ENCODE measurements at regions not wholly inside any gene's neighbourhood (a gene's known extent, or its start where the extent isn't known, plus 50 kb on each side); places are given as distances from the start of the nearest gene placed in this dataset.

DNA sequence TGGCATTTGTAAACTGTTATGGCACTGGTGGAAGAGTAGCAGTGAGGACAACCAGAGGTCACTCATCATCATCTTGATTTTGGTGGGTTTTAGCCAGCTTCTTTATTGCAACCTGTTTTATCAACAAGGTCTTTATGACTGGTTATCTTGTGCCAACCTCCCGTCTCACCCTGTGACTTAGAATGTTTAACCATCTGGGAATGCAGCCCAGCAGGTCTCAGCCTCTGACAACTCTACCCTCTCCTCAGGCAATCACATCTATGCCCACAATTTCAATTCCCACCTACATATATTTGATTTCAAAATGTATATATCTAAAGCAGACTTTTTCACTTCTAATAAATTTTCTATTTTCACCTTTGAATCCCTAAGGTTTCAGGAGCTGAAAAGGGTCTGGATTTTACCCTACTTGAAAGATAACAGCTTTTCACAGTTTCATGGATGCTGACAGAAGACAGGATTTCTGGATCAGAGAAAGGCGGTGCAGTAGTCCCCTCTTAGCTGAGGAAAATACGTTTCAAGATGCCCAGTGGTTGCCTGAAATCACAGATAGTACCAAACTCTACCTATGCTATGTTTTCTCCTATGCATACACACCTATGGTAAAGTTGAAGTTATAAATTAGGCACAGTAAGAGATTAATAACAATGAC lies 1171.8 kb downstream of the DIAPH3 start:
- WGBS: 94% methylated on average over 3 of the region's 3 CpGs
- Histone ChIP-seq H3K9me3 (ENCODE audit: insufficient read depth, low read depth, low read length) (no peaks in the 10 kb centered on the region), H3K36me3 (ENCODE audit: insufficient read depth, low read length) (no peaks in the 10 kb centered on the region), H3K27ac (ENCODE audit: low read depth, low read length) (no peak overlapping the region), H3K4me1 (ENCODE audit: insufficient read depth, low read length) (no peaks in the 10 kb centered on the region), H3K27me3 (ENCODE audit: insufficient read depth, low read length) (no peaks in the 10 kb centered on the region), H3K4me3 (ENCODE audit: low read length) (no peak overlapping the region), H3K9ac (ENCODE audit: low read depth, low read length) (no peak overlapping the region)

DNA sequence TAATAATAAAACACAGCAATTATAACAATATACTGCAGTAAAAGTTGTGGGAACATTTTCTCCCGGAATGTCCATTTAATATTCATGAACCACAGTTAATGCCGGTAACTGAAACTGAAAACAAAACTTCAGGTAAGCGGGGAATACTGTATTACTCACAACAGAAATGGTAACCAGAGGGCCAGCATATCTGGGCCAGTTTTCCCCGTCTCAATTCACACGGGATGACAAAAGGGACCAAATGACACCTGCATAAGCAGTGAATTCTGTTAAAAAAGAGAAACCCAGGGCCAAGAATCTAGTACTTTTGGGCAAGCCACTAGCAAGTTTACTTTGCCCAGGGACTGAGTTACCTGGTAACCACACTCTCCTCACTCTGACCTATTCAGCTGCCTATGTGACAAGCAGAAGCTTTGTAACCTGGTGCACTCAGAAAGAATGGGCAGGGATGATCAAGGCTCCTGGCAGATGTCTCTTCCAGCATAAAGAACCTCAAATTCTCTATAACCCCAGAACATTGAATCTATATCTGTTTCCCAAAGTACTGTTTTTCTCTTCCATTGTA lies 1171.2 kb downstream of the DIAPH3 start:
- H3K4me1 ChIP-seq (ENCODE audit: insufficient read depth, low read length): no peaks in the 10 kb centered on the region
- H3K9me3 ChIP-seq (ENCODE audit: insufficient read depth, low read depth, low read length): no peaks in the 10 kb centered on the region
- no peaks in the 10 kb centered on the region for H3K27me3 ChIP-seq (ENCODE audit: insufficient read depth, low read length)
- H3K36me3 ChIP-seq (ENCODE audit: insufficient read depth, low read length): no peaks in the 10 kb centered on the region
- H3K27ac ChIP-seq (ENCODE audit: low read depth, low read length): no peak overlapping the region
- H3K9ac ChIP-seq (ENCODE audit: low read depth, low read length): no peak overlapping the region
- WGBS: 94% methylated on average over 5 of the region's 5 CpGs
- no peak overlapping the region for H3K4me3 ChIP-seq (ENCODE audit: low read length)

DNA sequence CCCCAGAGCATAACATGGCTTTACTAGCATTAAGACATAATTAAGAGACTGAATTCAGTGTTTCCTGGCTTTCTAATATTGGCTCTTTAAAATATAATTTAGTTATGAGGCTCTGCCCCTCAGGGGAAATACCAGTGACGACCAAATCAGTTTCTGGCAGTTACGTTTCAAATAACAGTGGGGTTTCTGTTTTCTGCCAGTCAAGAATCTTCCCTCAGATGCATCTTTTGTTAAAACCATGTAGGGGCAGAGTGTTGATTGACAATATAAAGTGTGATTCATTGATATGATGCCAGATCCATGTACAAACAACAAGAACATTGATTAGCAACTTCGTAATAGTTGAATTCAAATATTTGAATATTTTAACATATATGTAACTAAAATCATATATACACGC lies 1169.7 kb downstream of the DIAPH3 start:
- Histone ChIP-seq H3K27ac (ENCODE audit: low read depth, low read length) (no peak overlapping the region), H3K9ac (ENCODE audit: low read depth, low read length) (no peak overlapping the region)
- WGBS: 86% methylated on average over 3 of the region's 4 CpGs

DNA sequence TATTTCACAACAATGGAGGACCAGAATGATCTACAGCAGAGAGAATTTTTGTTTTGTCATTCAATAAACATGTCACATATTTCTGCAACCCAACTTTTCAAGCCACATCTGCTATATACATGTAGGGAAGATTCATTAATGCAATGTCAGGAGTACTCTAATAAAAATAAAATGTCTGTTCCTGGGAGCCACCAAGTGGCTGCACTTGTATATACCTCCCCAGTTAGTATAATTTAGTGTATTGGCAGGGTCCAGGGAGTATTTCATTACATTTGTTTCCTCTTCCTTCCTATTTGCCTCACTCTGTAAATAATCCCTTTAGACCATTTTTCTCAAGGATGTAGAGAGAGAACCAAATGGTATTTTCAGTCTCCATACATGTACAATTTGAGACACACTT lies 1169.0 kb downstream of the DIAPH3 start:
- no peaks in the 10 kb centered on the region for H3K4me1 ChIP-seq (ENCODE audit: insufficient read depth, low read length)

More for the DNA sequence above, 1169.7 kb downstream of the DIAPH3 start:
- Histone ChIP-seq H3K36me3 (ENCODE audit: insufficient read depth, low read length) (no peaks in the 10 kb centered on the region), H3K27me3 (ENCODE audit: insufficient read depth, low read length) (no peaks in the 10 kb centered on the region), H3K9me3 (ENCODE audit: insufficient read depth, low read depth, low read length) (no peaks in the 10 kb centered on the region), H3K4me3 (ENCODE audit: low read length) (no peak overlapping the region), H3K4me1 (ENCODE audit: insufficient read depth, low read length) (no peaks in the 10 kb centered on the region)

DNA sequence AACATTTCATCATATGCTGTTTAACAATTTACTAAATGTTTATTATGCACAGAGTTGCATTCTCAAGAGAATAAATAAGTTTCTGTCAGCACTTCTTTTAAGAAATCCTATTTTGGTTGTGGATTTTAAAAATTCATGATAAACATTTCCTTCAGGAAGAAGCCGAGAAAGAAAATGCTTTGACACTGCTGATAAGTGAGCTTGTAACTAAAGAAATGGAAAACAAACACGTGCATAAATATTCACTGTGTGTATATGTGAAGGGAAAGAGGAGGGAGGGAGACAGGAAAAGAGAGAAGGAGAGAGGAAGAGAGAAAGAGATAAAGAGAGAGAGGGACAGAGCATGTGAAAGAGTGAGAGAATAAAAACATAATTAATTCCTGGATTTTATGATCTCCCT lies 1165.0 kb downstream of the DIAPH3 start:
- H3K27ac ChIP-seq (ENCODE audit: low read depth, low read length): no peak overlapping the region
- H3K4me1 ChIP-seq (ENCODE audit: insufficient read depth, low read length): no peaks in the 10 kb centered on the region
- no peak overlapping the region for H3K9ac ChIP-seq (ENCODE audit: low read depth, low read length)
- no peaks in the 10 kb centered on the region for H3K36me3 ChIP-seq (ENCODE audit: insufficient read depth, low read length)
- WGBS: 86% methylated on average over 2 of the region's 2 CpGs
- no peak overlapping the region for H3K4me3 ChIP-seq (ENCODE audit: low read length)
- H3K27me3 ChIP-seq (ENCODE audit: insufficient read depth, low read length): no peaks in the 10 kb centered on the region
- H3K9me3 ChIP-seq (ENCODE audit: insufficient read depth, low read depth, low read length): no peaks in the 10 kb centered on the region

More for the DNA sequence above, 1169.0 kb downstream of the DIAPH3 start:
- Histone ChIP-seq H3K9me3 (ENCODE audit: insufficient read depth, low read depth, low read length) (no peaks in the 10 kb centered on the region), H3K27ac (ENCODE audit: low read depth, low read length) (no peak overlapping the region), H3K27me3 (ENCODE audit: insufficient read depth, low read length) (no peaks in the 10 kb centered on the region), H3K4me3 (ENCODE audit: low read length) (no peak overlapping the region), H3K36me3 (ENCODE audit: insufficient read depth, low read length) (no peaks in the 10 kb centered on the region), H3K9ac (ENCODE audit: low read depth, low read length) (no peak overlapping the region)

GRCh38 chr13:58999851-59000250 lies 1163.9 kb downstream of the DIAPH3 start:
- Histone ChIP-seq H3K27me3 (ENCODE audit: insufficient read depth, low read length) (no peaks in the 10 kb centered on the region), H3K36me3 (ENCODE audit: insufficient read depth, low read length) (no peaks in the 10 kb centered on the region), H3K9me3 (ENCODE audit: insufficient read depth, low read depth, low read length) (no peaks in the 10 kb centered on the region), H3K27ac (ENCODE audit: low read depth, low read length) (no peak overlapping the region), H3K4me1 (ENCODE audit: insufficient read depth, low read length) (no peaks in the 10 kb centered on the region), H3K4me3 (ENCODE audit: low read length) (no peak overlapping the region), H3K9ac (ENCODE audit: low read depth, low read length) (no peak overlapping the region)
- WGBS: 96% methylated on average over 2 of the region's 2 CpGs

GRCh38 chr13:59000770-59001169 lies 1163.0 kb downstream of the DIAPH3 start:
- H3K27ac ChIP-seq (ENCODE audit: low read depth, low read length): no peak overlapping the region
- H3K9me3 ChIP-seq (ENCODE audit: insufficient read depth, low read depth, low read length): no peaks in the 10 kb centered on the region
- no peak overlapping the region for H3K9ac ChIP-seq (ENCODE audit: low read depth, low read length)
- H3K36me3 ChIP-seq (ENCODE audit: insufficient read depth, low read length): no peaks in the 10 kb centered on the region
- no peaks in the 10 kb centered on the region for H3K27me3 ChIP-seq (ENCODE audit: insufficient read depth, low read length)
- H3K4me1 ChIP-seq (ENCODE audit: insufficient read depth, low read length): no peaks in the 10 kb centered on the region
- no peak overlapping the region for H3K4me3 ChIP-seq (ENCODE audit: low read length)

GRCh38 chr13:59012731-59013130 lies 1151.0 kb downstream of the DIAPH3 start:
- Histone ChIP-seq H3K36me3 (ENCODE audit: insufficient read depth, low read length) (no peaks in the 10 kb centered on the region), H3K9me3 (ENCODE audit: insufficient read depth, low read depth, low read length) (no peaks in the 10 kb centered on the region), H3K4me1 (ENCODE audit: insufficient read depth, low read length) (no peaks in the 10 kb centered on the region), H3K27ac (ENCODE audit: low read depth, low read length) (no peak overlapping the region), H3K4me3 (ENCODE audit: low read length) (no peak overlapping the region), H3K9ac (ENCODE audit: low read depth, low read length) (no peak overlapping the region), H3K27me3 (ENCODE audit: insufficient read depth, low read length) (no peaks in the 10 kb centered on the region)
- 84% methylated on average over 11 of the region's 11 CpGs for WGBS

DNA sequence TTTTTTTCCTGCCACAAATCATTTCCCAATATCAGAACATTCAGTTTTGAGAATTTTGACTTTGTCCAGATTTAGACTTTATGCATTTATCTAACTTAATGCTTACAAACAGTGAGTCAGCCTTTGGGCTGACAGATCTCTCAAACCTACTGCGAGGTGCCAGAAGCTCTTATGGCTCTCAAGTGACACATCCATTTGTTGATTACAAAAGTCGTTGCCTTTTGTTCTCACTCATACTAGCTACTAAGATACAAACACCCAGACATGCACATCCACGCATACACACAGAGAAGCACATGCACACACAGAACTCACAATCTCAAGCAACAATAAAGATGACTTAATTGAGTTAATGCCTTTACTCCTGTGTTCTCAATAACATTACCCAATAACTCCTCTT lies 1147.5 kb downstream of the DIAPH3 start:
- H3K27me3 ChIP-seq (ENCODE audit: insufficient read depth, low read length): no peaks in the 10 kb centered on the region
- 91% methylated on average over 3 of the region's 3 CpGs for WGBS
- no peak overlapping the region for H3K9ac ChIP-seq (ENCODE audit: low read depth, low read length)
- H3K4me1 ChIP-seq (ENCODE audit: insufficient read depth, low read length): peaks cover 8% of the 10 kb centered on the region
- no peaks in the 10 kb centered on the region for H3K36me3 ChIP-seq (ENCODE audit: insufficient read depth, low read length)
- no peak overlapping the region for H3K4me3 ChIP-seq (ENCODE audit: low read length)
- no peak overlapping the region for H3K27ac ChIP-seq (ENCODE audit: low read depth, low read length)
- no peaks in the 10 kb centered on the region for H3K9me3 ChIP-seq (ENCODE audit: insufficient read depth, low read depth, low read length)

GRCh38 chr13:59024434-59024833 lies 1139.3 kb downstream of the DIAPH3 start:
- Histone ChIP-seq H3K9ac (ENCODE audit: low read depth, low read length) (no peak overlapping the region), H3K9me3 (ENCODE audit: insufficient read depth, low read depth, low read length) (no peaks in the 10 kb centered on the region), H3K36me3 (ENCODE audit: insufficient read depth, low read length) (no peaks in the 10 kb centered on the region), H3K4me3 (ENCODE audit: low read length) (no peak overlapping the region), H3K4me1 (ENCODE audit: insufficient read depth, low read length) (no peaks in the 10 kb centered on the region), H3K27ac (ENCODE audit: low read depth, low read length) (no peak overlapping the region), H3K27me3 (ENCODE audit: insufficient read depth, low read length) (no peaks in the 10 kb centered on the region)
- 81% methylated on average over 2 of the region's 3 CpGs for WGBS

DNA sequence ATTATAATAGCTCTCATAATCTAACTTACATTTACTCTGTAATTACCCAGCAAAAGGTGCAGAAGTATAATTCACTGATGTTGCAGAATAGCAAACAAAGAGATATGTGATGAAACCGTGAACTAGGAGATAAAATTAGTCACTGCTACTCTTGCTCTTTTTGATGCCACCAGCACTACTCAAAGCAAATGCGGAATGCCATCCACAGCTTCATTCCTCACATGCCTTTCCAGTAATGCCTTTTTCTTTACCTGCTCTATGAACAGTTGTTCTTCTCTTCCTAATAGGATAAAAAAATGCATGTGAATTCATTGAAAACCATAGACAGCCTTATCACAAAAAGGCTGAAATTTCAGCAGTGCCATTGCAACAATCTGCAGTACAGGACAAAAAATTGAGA lies 1129.5 kb downstream of the DIAPH3 start:
- no peak overlapping the region for H3K27ac ChIP-seq (ENCODE audit: low read depth, low read length)
- no peaks in the 10 kb centered on the region for H3K36me3 ChIP-seq (ENCODE audit: insufficient read depth, low read length)
- no peaks in the 10 kb centered on the region for H3K27me3 ChIP-seq (ENCODE audit: insufficient read depth, low read length)
- WGBS: 74% methylated on average over 2 of the region's 2 CpGs
- H3K9ac ChIP-seq (ENCODE audit: low read depth, low read length): no peak overlapping the region
- H3K4me3 ChIP-seq (ENCODE audit: low read length): no peak overlapping the region
- no peaks in the 10 kb centered on the region for H3K9me3 ChIP-seq (ENCODE audit: insufficient read depth, low read depth, low read length)
- H3K4me1 ChIP-seq (ENCODE audit: insufficient read depth, low read length): peaks cover 18% of the 10 kb centered on the region

DNA sequence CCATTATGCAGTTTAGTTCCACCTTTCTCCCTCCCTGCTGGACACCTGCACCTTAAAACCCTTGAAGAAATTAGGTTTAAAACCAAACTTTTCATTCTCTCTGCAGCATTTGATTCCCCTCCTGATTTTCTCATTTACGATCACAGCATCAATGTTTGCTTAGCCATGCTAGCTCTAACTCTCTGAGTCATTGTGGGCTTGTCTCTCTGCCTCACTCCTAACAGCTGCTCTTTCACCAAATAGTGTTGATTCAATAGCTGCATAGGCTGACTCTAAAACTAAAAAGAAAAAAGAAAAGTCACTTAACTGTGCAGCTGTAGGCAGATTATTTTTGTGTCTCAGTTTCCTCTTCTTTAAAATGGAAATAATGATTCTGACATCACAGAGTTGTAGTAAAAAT lies 1124.9 kb downstream of the DIAPH3 start:
- H3K9me3 ChIP-seq (ENCODE audit: insufficient read depth, low read depth, low read length): no peaks in the 10 kb centered on the region
- H3K9ac ChIP-seq (ENCODE audit: low read depth, low read length): no peak overlapping the region
- H3K27me3 ChIP-seq (ENCODE audit: insufficient read depth, low read length): no peaks in the 10 kb centered on the region
- no peak overlapping the region for H3K27ac ChIP-seq (ENCODE audit: low read depth, low read length)
- no peaks in the 10 kb centered on the region for H3K36me3 ChIP-seq (ENCODE audit: insufficient read depth, low read length)
- peaks cover 10% of the 10 kb centered on the region; the same call in 1 of the 2 replicates for H3K4me1 ChIP-seq (ENCODE audit: insufficient read depth, low read length)
- H3K4me3 ChIP-seq (ENCODE audit: low read length): no peak overlapping the region
- WGBS: 82% methylated on average over 1 of the region's 1 CpG
